H1 (cell line): ENCODE measurements at regions not wholly inside any gene's neighbourhood (a gene's known extent, or its start where the extent isn't known, plus 50 kb on each side); places are given as distances from the start of the nearest gene placed in this dataset.

Source experiments
- CREB1 ChIP-seq: IDR thresholded peaks from 2 replicates; pipeline ENCODE4 v1.6.1; 2012; ENCODE audit warnings: inconsistent platforms
- CTBP2 ChIP-seq: IDR thresholded peaks from 2 replicates; pipeline ENCODE4 v1.7.0; 2011; ENCODE audit warnings: borderline replicate concordance, mild to moderate bottlenecking, moderate library complexity, mixed read lengths, low read length; ENCODE audit not compliant: insufficient read depth, insufficient read length
- MAFK ChIP-seq: IDR thresholded peaks from 2 replicates; pipeline ENCODE4 v1.6.1; 2012; ENCODE audit warnings: low read depth, mild to moderate bottlenecking, improper control_type of control experiment, low read length
- SIN3A ChIP-seq, 2 experiments: IDR thresholded peaks in 1 of 2; conservative IDR thresholded peaks in 1 of 2; 2 replicates each; pipeline ENCODE4 v1.6.1; 2011 to 2012; ENCODE audit warnings: low read length in 2 of 2, improper control_type of control experiment in 1 of 2, low read depth in 1 of 2, mild to moderate bottlenecking in 1 of 2

DNA sequence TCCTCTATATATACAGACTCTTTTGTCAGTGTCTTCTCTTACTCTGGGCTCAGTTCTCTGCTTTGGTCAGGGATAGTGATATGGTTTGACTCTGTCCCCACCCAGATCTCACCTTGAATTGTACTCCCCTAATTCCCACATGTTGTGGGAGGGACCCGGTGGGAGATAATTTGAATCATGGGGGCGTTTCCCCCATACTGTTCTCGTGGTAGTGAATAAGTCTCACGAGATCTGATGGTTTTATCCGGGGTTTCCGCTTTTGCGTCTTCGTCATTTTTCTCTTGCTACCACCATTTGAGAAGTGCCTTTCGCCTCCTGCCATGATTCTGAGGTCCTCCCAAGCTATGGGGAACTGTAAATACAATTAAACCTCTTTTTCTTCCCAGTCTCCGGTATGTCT lies 144.4 kb downstream of the GLUD2 start (continued):
- TF ChIP-seq SIN3A (conservative IDR thresholded peaks at IDR 0.05 in 1 of 2, IDR thresholded peaks at IDR 0.05 in 1 of 2; ENCODE audit: low read depth in 1 of 2, low read length in 2 of 2) (no peak), CTBP2 (no peak), CREB1 (no peak), MAFK (no peak)
